PFSK-1 (cell line): ENCODE measurements at regions not wholly inside any gene's neighbourhood (a gene's known extent, or its start where the extent isn't known, plus 50 kb on each side); places are given as distances from the start of the nearest gene placed in this dataset.

ENCODE experiments used
- FOXP2 ChIP-seq: optimal IDR thresholded peaks from 2 replicates; pipeline ENCODE3; 2011; ENCODE audit warnings: borderline replicate concordance, control low read depth, inconsistent platforms; ENCODE audit not compliant: insufficient read depth; ENCODE audit errors: extremely low read length, extremely low read depth
- POLR2AphosphoS5 ChIP-seq: IDR thresholded peaks from 2 replicates; pipeline ENCODE4 v1.6.1; 2012; ENCODE audit warnings: low read depth, mild to moderate bottlenecking, control low read depth, low read length, moderate library complexity
- REST ChIP-seq, 2 experiments: IDR thresholded peaks; 2 replicates each; pipeline versions ENCODE4 v1.6.1 to v1.8.0; 2011 to 2012; ENCODE audit warnings: low read depth in 2 of 2, low read length in 2 of 2, control low read depth in 1 of 2, inconsistent platforms in 1 of 2, mild to moderate bottlenecking in 1 of 2, moderate library complexity in 1 of 2; ENCODE audit not compliant: insufficient read depth in 1 of 2
- SIN3A ChIP-seq: IDR thresholded peaks from 2 replicates; pipeline ENCODE4 v1.6.1; 2012; ENCODE audit warnings: mild to moderate bottlenecking, low read length, moderate library complexity, borderline replicate concordance; ENCODE audit not compliant: insufficient read depth
- TAF1 ChIP-seq: IDR thresholded peaks from 2 replicates; pipeline ENCODE4 v1.6.1; 2012; ENCODE audit warnings: low read length, control low read depth, borderline replicate concordance; ENCODE audit not compliant: insufficient read depth

- TF ChIP-seq FOXP2 (no peak), SIN3A (no peak), REST (IDR thresholded peaks at IDR 0.05; ENCODE audit: insufficient read depth in 1 of 2, low read depth in 2 of 2, low read length in 2 of 2) (no peak), POLR2AphosphoS5 (no peak), TAF1 (no peak)
These were observed 361.0 kb downstream of the NFIB start for GRCh38 chr9:13952906-13953305.

GRCh38 chr9:13948037-13948436, 365.9 kb downstream of the NFIB start:
- TF ChIP-seq REST (IDR thresholded peaks at IDR 0.05; ENCODE audit: insufficient read depth in 1 of 2, low read depth in 2 of 2, low read length in 2 of 2) (no peak), FOXP2 (no peak), SIN3A (no peak; the same call in 1 of the 2 replicates), POLR2AphosphoS5 (no peak)

- TF ChIP-seq REST (IDR thresholded peaks at IDR 0.05; ENCODE audit: insufficient read depth in 1 of 2, low read depth in 2 of 2, low read length in 2 of 2) (no peak), FOXP2 (no peak), TAF1 (no peak), SIN3A (no peak), POLR2AphosphoS5 (no peak)
These were observed 370.8 kb downstream of the NFIB start for GRCh38 chr9:13943176-13943575.

GRCh38 chr9:13942695-13943094, 371.2 kb downstream of the NFIB start:
- TF ChIP-seq REST (IDR thresholded peaks at IDR 0.05; ENCODE audit: insufficient read depth in 1 of 2, low read depth in 2 of 2, low read length in 2 of 2) (no peak), SIN3A (no peak), FOXP2 (no peak), TAF1 (no peak), POLR2AphosphoS5 (no peak)

- no peak for TF ChIP-seq REST (IDR thresholded peaks at IDR 0.05; ENCODE audit: insufficient read depth in 1 of 2, low read depth in 2 of 2, low read length in 2 of 2)
- TF ChIP-seq FOXP2 = no peak
- TF ChIP-seq TAF1 = no peak
- TF ChIP-seq SIN3A = no peak
- TF ChIP-seq POLR2AphosphoS5 = no peak
These were observed 371.7 kb downstream of the NFIB start for GRCh38 chr9:13942201-13942600.
